ENCODE measurements at regions not wholly inside any gene's neighbourhood (a gene's known extent, or its start where the extent isn't known, plus 50 kb on each side); places are given as distances from the start of the nearest gene placed in this dataset.

DNA sequence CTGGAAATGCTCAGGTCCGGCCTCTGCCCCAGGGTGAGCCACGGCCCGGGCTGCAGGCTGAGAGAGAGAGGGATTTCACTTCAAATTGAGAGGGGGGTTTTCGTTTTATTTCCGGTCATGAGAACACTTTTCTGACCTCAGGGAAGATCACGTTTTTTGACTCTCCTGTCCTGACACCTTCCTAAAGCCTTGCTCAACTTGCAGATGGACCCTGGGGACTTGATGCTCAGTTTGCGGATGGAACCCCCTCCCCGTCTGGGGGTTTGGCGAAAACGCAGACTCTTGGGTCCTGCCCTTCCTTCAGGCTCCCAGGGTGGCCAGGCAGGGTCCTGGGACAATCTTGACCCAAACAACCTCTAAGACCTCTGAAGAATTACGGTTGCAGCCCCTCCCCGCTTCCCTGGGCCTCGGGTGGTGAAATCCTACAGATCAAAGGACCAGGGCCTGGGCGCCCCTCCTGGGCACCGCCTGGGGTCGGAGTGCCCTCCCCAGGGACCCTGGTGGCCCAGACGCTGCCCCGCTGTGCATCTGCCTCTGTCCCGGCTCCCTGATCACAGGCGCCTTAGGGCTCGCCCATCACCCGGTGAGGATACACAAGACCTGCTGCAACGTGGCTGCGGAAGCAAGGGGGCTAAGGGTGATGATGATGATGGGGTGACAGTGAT lies 148.2 kb downstream of the ERMARD start:
- no peak for TF ChIP-seq POLR2A (IDR thresholded peaks at IDR 0.05; ENCODE audit: extremely low read depth, insufficient read length)
- TF ChIP-seq, protein P1, sequence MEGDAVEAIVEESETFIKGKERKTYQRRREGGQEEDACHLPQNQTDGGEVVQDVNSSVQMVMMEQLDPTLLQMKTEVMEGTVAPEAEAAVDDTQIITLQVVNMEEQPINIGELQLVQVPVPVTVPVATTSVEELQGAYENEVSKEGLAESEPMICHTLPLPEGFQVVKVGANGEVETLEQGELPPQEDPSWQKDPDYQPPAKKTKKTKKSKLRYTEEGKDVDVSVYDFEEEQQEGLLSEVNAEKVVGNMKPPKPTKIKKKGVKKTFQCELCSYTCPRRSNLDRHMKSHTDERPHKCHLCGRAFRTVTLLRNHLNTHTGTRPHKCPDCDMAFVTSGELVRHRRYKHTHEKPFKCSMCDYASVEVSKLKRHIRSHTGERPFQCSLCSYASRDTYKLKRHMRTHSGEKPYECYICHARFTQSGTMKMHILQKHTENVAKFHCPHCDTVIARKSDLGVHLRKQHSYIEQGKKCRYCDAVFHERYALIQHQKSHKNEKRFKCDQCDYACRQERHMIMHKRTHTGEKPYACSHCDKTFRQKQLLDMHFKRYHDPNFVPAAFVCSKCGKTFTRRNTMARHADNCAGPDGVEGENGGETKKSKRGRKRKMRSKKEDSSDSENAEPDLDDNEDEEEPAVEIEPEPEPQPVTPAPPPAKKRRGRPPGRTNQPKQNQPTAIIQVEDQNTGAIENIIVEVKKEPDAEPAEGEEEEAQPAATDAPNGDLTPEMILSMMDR (IDR thresholded peaks at IDR 0.05; ENCODE audit: low read depth, low read length), result no peak
